GM23248 (cell line): ENCODE measurements at regions not wholly inside any gene's neighbourhood (a gene's known extent, or its start where the extent isn't known, plus 50 kb on each side); places are given as distances from the start of the nearest gene placed in this dataset.

ENCODE experiments used
- EZH2 ChIP-seq: fragments of 200-600 bp; sonication (generic); IDR thresholded peaks from 2 replicates; pipeline ENCODE4 v1.6.1; 2018; ENCODE audit warnings: antibody characterized with exemption, mild to moderate bottlenecking; ENCODE audit not compliant: insufficient read depth, poor library complexity, severe bottlenecking
- EZH2phosphoT487 ChIP-seq: fragments of 200-600 bp; sonication (generic); IDR thresholded peaks from 2 replicates; pipeline ENCODE4 v1.6.1; 2018; ENCODE audit warnings: antibody characterized with exemption, moderate library complexity, mild to moderate bottlenecking, low read depth; ENCODE audit not compliant: insufficient read depth

- TF ChIP-seq EZH2phosphoT487 (no peak), EZH2 (no peak)
Measured at GRCh38 chr7:51587604-51588003, 271.0 kb upstream of the COBL start.
